GM13977 (cell line): ENCODE measurements at regions not wholly inside any gene's neighbourhood (a gene's known extent, or its start where the extent isn't known, plus 50 kb on each side); places are given as distances from the start of the nearest gene placed in this dataset.

Experiments used
- DNase-seq: peaks from one replicate; pipeline ENCODE4 v3.0.0; 2012; ENCODE audit warnings: low spot score
- CTCF ChIP-seq: IDR thresholded peaks from 2 replicates; pipeline ENCODE4 v1.5.1; 2012; ENCODE audit warnings: mild to moderate bottlenecking, control low read depth; ENCODE audit not compliant: insufficient read depth; ENCODE audit errors: extremely low read depth, missing control alignments
- in situ Hi-C: fragments of 300-500 bp; cut with MboI; formaldehyde crosslinking; loops from one replicate; pipeline ENCODE4 v1.12.0; 2022; ENCODE audit warnings: low sequenced_read_pairs, low pct_unique_long_range_greater_than_20kb, mixed read lengths, inconsistent platforms; ENCODE audit not compliant: unreplicated experiment

- in situ Hi-C loops, result loop anchor here (25.0 kb wide), 1 partner anchor 921 kb away; no protein-coding TSS in a partner anchor
- no peak for TF ChIP-seq CTCF
- no peak for DNase-seq
Measured at GRCh38 chr6:87941556-87942358, 105.9 kb upstream of the SPACA1 start.

GRCh38 chr6:87939776-87940175, 107.9 kb upstream of the SPACA1 start:
- no peak for TF ChIP-seq CTCF
- in situ Hi-C loops, result loop anchor here (10.0 to 25.0 kb wide), 3 partner anchors 295 to 923 kb away; no protein-coding TSS in a partner anchor
- DNase-seq, result no peak

DNA sequence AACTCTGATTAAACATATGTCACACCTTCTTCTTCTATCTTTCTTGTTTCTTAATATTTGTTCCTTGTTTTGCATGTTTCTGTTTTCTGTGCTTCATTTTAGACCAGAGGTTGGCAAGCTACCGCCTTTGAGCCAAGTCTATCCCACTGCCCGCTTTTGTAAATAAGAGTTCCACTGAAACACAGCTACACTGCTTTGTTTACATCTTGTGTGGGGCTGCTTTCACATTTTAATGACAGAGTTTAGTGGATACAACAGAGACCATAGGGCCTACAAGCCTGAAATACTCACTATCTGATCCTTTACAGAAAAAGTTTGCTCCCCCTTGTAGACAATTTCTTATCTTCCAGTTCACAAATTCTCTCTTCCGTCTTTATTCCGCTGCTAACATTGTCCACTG, 109.4 kb upstream of the SPACA1 start:
- in situ Hi-C loops, result loop anchor here (10.0 to 25.0 kb wide), 3 partner anchors 297 to 924 kb away; no protein-coding TSS in a partner anchor
- no peak for TF ChIP-seq CTCF

DNA sequence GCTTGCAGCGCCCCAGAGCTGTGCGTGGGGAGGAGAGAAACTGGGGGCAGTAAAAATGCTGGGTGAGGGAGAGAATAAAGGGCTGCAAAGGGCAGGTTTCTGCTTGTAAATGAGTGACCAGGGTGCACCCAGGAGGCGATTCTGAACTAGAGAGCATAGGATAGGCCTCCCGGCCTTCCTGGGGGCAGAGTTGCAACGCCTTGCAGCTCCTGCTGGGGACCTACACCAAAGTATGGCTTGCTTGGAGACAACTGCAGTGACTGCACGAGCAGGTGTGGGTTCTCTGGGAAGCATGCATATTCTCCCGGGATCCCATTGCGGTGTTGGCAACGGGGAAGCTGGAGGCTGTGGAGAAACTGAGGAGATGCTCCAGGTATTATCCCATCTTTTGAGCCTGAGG, 111.6 kb upstream of the SPACA1 start:
- in situ Hi-C loops, result loop anchor here (10.0 to 25.0 kb wide), 3 partner anchors 299 to 926 kb away; no protein-coding TSS in a partner anchor
- DNase-seq, result no peak
- no peak for TF ChIP-seq CTCF

More for the DNA sequence above, 109.4 kb upstream of the SPACA1 start:
- no peak for DNase-seq

GRCh38 chr6:87935196-87935595, 112.4 kb upstream of the SPACA1 start:
- no peak for TF ChIP-seq CTCF
- in situ Hi-C loops, result loop anchor here (10.0 to 25.0 kb wide), 3 partner anchors 300 to 927 kb away; no protein-coding TSS in a partner anchor
- DNase-seq, result no peak

DNA sequence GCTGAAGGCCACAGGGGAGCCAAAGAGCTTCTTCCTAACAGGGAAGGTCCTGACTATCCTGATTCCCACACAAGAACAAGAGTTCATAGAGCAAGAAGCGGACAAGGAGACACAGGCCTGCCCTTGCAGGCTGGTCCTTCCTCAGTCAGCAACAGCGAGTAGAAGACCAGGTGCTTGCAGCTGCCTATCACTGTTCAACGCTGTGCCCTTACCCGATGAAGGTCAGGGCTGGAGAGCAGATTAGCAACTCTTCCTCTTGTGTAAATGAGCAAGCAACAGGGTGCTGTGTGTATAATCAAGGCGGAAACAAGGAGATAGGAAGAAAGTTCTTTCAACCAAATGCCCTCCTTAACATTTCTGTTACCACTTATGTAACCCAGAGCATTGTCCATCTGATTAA, 115.3 kb upstream of the SPACA1 start:
- no peak for TF ChIP-seq CTCF
- in situ Hi-C loops, result loop anchor here (10.0 to 25.0 kb wide), 3 partner anchors 302 to 930 kb away; no protein-coding TSS in a partner anchor
- no peak for DNase-seq
